ENCODE measurements at regions not wholly inside any gene's neighbourhood (a gene's known extent, or its start where the extent isn't known, plus 50 kb on each side); places are given as distances from the start of the nearest gene placed in this dataset.

DNA sequence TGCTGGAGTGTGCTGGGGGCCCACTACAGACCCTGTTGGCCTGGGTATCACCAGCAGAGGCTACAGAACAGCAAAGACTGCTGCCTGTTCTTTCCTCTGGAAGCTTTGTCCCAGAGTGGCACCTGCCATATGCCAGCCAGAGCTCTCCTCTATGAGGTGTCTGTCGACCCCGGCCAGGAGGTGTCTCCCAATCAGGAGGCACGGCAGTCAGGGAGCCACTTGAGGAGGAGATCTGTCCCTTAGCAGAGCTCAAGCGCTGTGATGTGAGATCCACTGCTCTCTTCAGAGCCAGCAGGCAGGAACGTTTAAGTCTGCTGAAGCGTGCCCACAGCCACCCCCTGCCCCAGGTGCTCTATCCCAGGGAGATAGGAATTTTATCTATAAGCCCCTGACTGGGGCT lies 316.2 kb downstream of the ETV1 start:
- TF ChIP-seq EZH2 (IDR thresholded peaks at IDR 0.05) = no peak
- no peak for TF ChIP-seq POLR2AphosphoS5 (IDR thresholded peaks at IDR 0.05; ENCODE audit: borderline replicate concordance, low read depth, low read length)
- no peak for TF ChIP-seq FOXP2 (optimal IDR thresholded peaks at IDR 0.05; ENCODE audit: control extremely low read depth, extremely low read length, insufficient read depth)
